Upper lobe of left lung (tissue), 6 donors: ENCODE measurements at regions not wholly inside any gene's neighbourhood (a gene's known extent, or its start where the extent isn't known, plus 50 kb on each side); places are given as distances from the start of the nearest gene placed in this dataset.

Experiments used
- ATAC-seq, 2 donors: fragments of 200-7000 bp; cut with Tn5 transposase; one replicate each; pipeline ENCODE4 v1.9.1; 2022; ENCODE audit warnings: mild to moderate bottlenecking in 2 of 2, moderate library complexity in 2 of 2; ENCODE audit not compliant: low FRiP score in 2 of 2
- DNase-seq, 2 donors: peaks; one replicate each; pipeline ENCODE4 v3.0.0-alpha.2; 2019 to 2020
- H3K27ac ChIP-seq, 4 donors: fragments of 200-600 bp; sonication (generic); one replicate each; pipeline ENCODE4 v1.5.1; 2016 to 2019
- H3K27me3 ChIP-seq, 4 donors: fragments of 200-600 bp; sonication (generic); one replicate each; pipeline ENCODE4 v1.5.1; 2017 to 2019
- H3K36me3 ChIP-seq, 4 donors: fragments of 200-600 bp; sonication (generic); one replicate each; pipeline ENCODE4 v1.5.1; 2016 to 2019
- H3K4me1 ChIP-seq, 4 donors: fragments of 200-600 bp; sonication (generic); one replicate each; pipeline ENCODE4 v1.5.1; 2018 to 2019
- H3K4me3 ChIP-seq, 4 donors: fragments of 200-600 bp; sonication (generic); one replicate each; pipeline ENCODE4 v1.5.1; 2017 to 2019; ENCODE audit warnings: mild to moderate bottlenecking in 2 of 4, moderate library complexity in 1 of 4
- H3K9me3 ChIP-seq, 4 donors: fragments of 200-600 bp; sonication (generic); one replicate each; pipeline ENCODE4 v1.5.1; 2018 to 2019
- CTCF ChIP-seq, 6 experiments: fragments of 450-650 bp in 4 of 6; fragments of 200-600 bp in 2 of 6; sonication (generic) in 2 of 6; IDR thresholded peaks; one replicate each; pipeline ENCODE4 v1.5.1; 2016 to 2019; ENCODE audit warnings: antibody characterized with exemption in 6 of 6
- EP300 ChIP-seq, 4 donors: sonication (generic); formaldehyde crosslinking; IDR thresholded peaks; one replicate each; pipeline ENCODE4 v1.5.1; 2017; ENCODE audit warnings: antibody characterized with exemption in 4 of 4, control low read depth in 2 of 4
- POLR2A ChIP-seq, 4 donors: fragments of 450-650 bp; IDR thresholded peaks; one replicate each; pipeline ENCODE4 v1.5.1; 2016 to 2017; ENCODE audit warnings: antibody characterized with exemption in 4 of 4, mild to moderate bottlenecking in 2 of 4
- POLR2AphosphoS5 ChIP-seq, 2 donors: sonication (generic); formaldehyde crosslinking; IDR thresholded peaks; one replicate each; pipeline ENCODE4 v1.5.1; 2017; ENCODE audit warnings: antibody characterized with exemption in 2 of 2
- WGBS, 2 donors: methylation state at CpG; one replicate each; pipeline ENCODE4 v1.1.5; 2017 to 2018; 5-methylcytosine and 5-hydroxymethylcytosine counted together
- donor health status: DM: no; HTN: no; CAD: no; lungs with moderate emphysema.
- donor health status: DM: no; HTN: yes; CAD: no; lungs with severe emphysema.

GRCh38 chr7:97372882-97373281 is 255.4 kb downstream of the SDHAF3 start:
- 78 to 82% methylated on average over 3 of the region's 3 CpGs for WGBS, 2 donors
- Histone ChIP-seq H3K4me3 (no peak overlapping the region), H3K4me1 (no peaks in the 10 kb centered on the region), H3K36me3 (no peaks in the 10 kb centered on the region), H3K27me3 (no peaks in the 10 kb centered on the region), H3K27ac (no peak overlapping the region), H3K9me3 (no peaks in the 10 kb centered on the region)
- DNase-seq (no peak), ATAC-seq (no peak)
- TF ChIP-seq POLR2A (IDR thresholded peaks at IDR 0.05) (no peak), CTCF (IDR thresholded peaks at IDR 0.05) (no peak), EP300 (IDR thresholded peaks at IDR 0.05) (no peak), POLR2AphosphoS5 (IDR thresholded peaks at IDR 0.05) (no peak)

- DNase-seq = no peak
- Histone ChIP-seq H3K4me3 (no peak overlapping the region), H3K36me3 (no peaks in the 10 kb centered on the region), H3K27ac (no peak overlapping the region), H3K9me3 (no peaks in the 10 kb centered on the region), H3K27me3 (no peaks in the 10 kb centered on the region), H3K4me1 (no peaks in the 10 kb centered on the region)
- WGBS, 2 donors = 79 to 86% methylated on average over 6 of the region's 6 CpGs
- no peak for ATAC-seq
- TF ChIP-seq EP300 (IDR thresholded peaks at IDR 0.05) = no peak
Observed at GRCh38 chr7:97373736-97374135, 256.2 kb downstream of the SDHAF3 start.

- Histone ChIP-seq H3K9me3 (no peaks in the 10 kb centered on the region), H3K4me1 (no peaks in the 10 kb centered on the region), H3K36me3 (no peaks in the 10 kb centered on the region), H3K27ac (no peak overlapping the region), H3K4me3 (no peak overlapping the region), H3K27me3 (no peaks in the 10 kb centered on the region)
- WGBS, 2 donors = 97 to 98% methylated on average over 3 of the region's 3 CpGs
- ATAC-seq = no peak
- DNase-seq = no peak
- TF ChIP-seq EP300 (IDR thresholded peaks at IDR 0.05) = no peak
- no peak for TF ChIP-seq CTCF (IDR thresholded peaks at IDR 0.05)
- no peak for TF ChIP-seq POLR2A (IDR thresholded peaks at IDR 0.05)
- TF ChIP-seq POLR2AphosphoS5 (IDR thresholded peaks at IDR 0.05) = no peak
Observed at GRCh38 chr7:97377713-97378112, 260.2 kb downstream of the SDHAF3 start.

- Histone ChIP-seq H3K27me3 (no peaks in the 10 kb centered on the region), H3K9me3 (no peaks in the 10 kb centered on the region), H3K4me3 (no peak overlapping the region), H3K36me3 (no peaks in the 10 kb centered on the region), H3K4me1 (no peaks in the 10 kb centered on the region), H3K27ac (no peak overlapping the region)
- ATAC-seq = no peak
- no peak for DNase-seq
- 68 to 70% methylated on average over 4 of the region's 4 CpGs for WGBS, 2 donors
- TF ChIP-seq CTCF (IDR thresholded peaks at IDR 0.05) = no peak
- no peak for TF ChIP-seq POLR2AphosphoS5 (IDR thresholded peaks at IDR 0.05)
- no peak for TF ChIP-seq EP300 (IDR thresholded peaks at IDR 0.05)
- TF ChIP-seq POLR2A (IDR thresholded peaks at IDR 0.05) = no peak
Observed at GRCh38 chr7:97381815-97382554, 264.5 kb downstream of the SDHAF3 start.

DNA sequence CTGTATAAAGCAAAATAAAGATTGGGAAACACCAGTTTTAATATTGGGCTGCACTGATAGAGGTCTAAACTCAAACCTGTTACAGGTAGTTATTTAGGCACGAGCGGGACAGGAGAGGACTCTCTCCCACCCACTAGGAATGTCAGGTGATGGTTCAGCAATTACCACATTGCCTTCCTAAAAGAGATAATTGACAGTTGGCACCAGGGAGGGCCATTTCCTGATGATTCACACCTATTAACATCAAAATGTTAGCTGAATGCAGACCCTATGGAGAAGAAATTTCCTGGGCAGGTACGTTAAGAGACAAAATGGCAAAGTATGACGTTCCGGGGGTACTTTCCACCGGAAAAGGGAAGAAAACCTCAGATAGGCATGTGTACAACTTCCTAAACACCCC is 272.6 kb downstream of the SDHAF3 start:
- Histone ChIP-seq H3K4me1 (no peaks in the 10 kb centered on the region), H3K9me3 (no peaks in the 10 kb centered on the region), H3K27me3 (no peaks in the 10 kb centered on the region), H3K27ac (no peak overlapping the region), H3K36me3 (no peaks in the 10 kb centered on the region), H3K4me3 (no peak overlapping the region)
- DNase-seq (no peak), ATAC-seq (no peak)
- TF ChIP-seq POLR2A (IDR thresholded peaks at IDR 0.05) (no peak), CTCF (IDR thresholded peaks at IDR 0.05) (no peak), EP300 (IDR thresholded peaks at IDR 0.05) (no peak), POLR2AphosphoS5 (IDR thresholded peaks at IDR 0.05) (no peak)
- WGBS, 2 donors = 74 to 82% methylated on average over 6 of the region's 6 CpGs
